SK-N-SH (cell line): ENCODE measurements at regions not wholly inside any gene's neighbourhood (a gene's known extent, or its start where the extent isn't known, plus 50 kb on each side); places are given as distances from the start of the nearest gene placed in this dataset.
"Not testable (repeated sequence)": the region's sequence is repeated elsewhere in the genome, so short reads cannot be mapped to it uniquely, and the experiment has no call there.

Source experiments
- CTCF ChIA-PET: fragments of 300-600, 350-600 bp; formaldehyde crosslinking; extraction: SDS; loops from one replicate; lab custom pipeline; 2021; lab: Yijun Ruan, JAX
- POLR2A ChIA-PET: fragments of 350-600 bp; sonication (Branson Sonifier 250); formaldehyde crosslinking; extraction: SDS; loops from one replicate; lab custom pipeline; 2020; ENCODE audit warnings: antibody characterized with exemption, inconsistent platforms; lab: Yijun Ruan, JAX
- DNase-seq: peaks from one replicate; pipeline ENCODE4 v3.0.0; 2012
- H2AFZ ChIP-seq: fragments of 200-600 bp; sonication (generic); 2 replicates; pipeline ENCODE4 v1.8.1; 2016; ENCODE audit warnings: antibody characterized with exemption, mild to moderate bottlenecking, low read depth
- H3F3A ChIP-seq: fragments of 200-600 bp; sonication (generic); replicated peaks from 2 replicates; pipeline ENCODE3; 2016; ENCODE audit warnings: antibody characterized with exemption, mild to moderate bottlenecking; ENCODE audit not compliant: insufficient read depth
- H3K27ac ChIP-seq, 2 experiments: fragments of 200-500 bp in 1 of 2; fragments of 200-600 bp in 1 of 2; sonication (Bioruptor generic) in 1 of 2; sonication (generic), shearing (Covaris generic) in 1 of 2; 2 replicates each; pipeline versions ENCODE4 v1.5.1 to v1.6.1; 2014 to 2016; ENCODE audit warnings: low read depth in 2 of 2, inconsistent platforms in 1 of 2, low read length in 1 of 2, mild to moderate bottlenecking in 1 of 2, mixed read lengths in 1 of 2
- H3K27me3 ChIP-seq: fragments of 200-600 bp; sonication (generic), shearing (Covaris generic); 2 replicates; pipeline ENCODE4 v1.6.1; 2016; ENCODE audit warnings: mixed run types; ENCODE audit not compliant: insufficient read depth
- H3K36me3 ChIP-seq, 2 experiments: fragments of 200-500 bp in 1 of 2; fragments of 200-600 bp in 1 of 2; sonication (Bioruptor generic) in 1 of 2; sonication (generic) in 1 of 2; replicated peaks in 1 of 2; 2 replicates each; pipeline versions ENCODE3 to v1.5.1; 2014 to 2016; ENCODE audit warnings: low read length in 1 of 2, mild to moderate bottlenecking in 1 of 2; ENCODE audit not compliant: insufficient read depth in 2 of 2, control insufficient read depth in 1 of 2
- H3K4me1 ChIP-seq, 2 experiments: fragments of 200-500 bp in 1 of 2; fragments of 200-600 bp in 1 of 2; sonication (Bioruptor generic) in 1 of 2; sonication (generic), shearing (Covaris generic) in 1 of 2; 2 replicates each; pipeline versions ENCODE4 v1.5.1 to v1.6.1; 2014 to 2016; ENCODE audit warnings: low read depth in 1 of 2, low read length in 1 of 2, mixed run types in 1 of 2; ENCODE audit not compliant: insufficient read depth in 2 of 2, control insufficient read depth in 1 of 2
- H3K4me2 ChIP-seq: fragments of 200-600 bp; sonication (generic), shearing (Covaris generic); 2 replicates; pipeline ENCODE4 v1.6.1; 2017; ENCODE audit warnings: mixed run types
- H3K4me3 ChIP-seq, 2 experiments: fragments of 200-500 bp in 1 of 2; fragments of 200-600 bp in 1 of 2; sonication (Bioruptor generic) in 1 of 2; sonication (generic), shearing (Covaris generic) in 1 of 2; 2 replicates each; pipeline versions ENCODE4 v1.5.1 to v1.8.1; 2014 to 2016; ENCODE audit warnings: low read depth in 2 of 2, inconsistent platforms in 1 of 2, low read length in 1 of 2, mild to moderate bottlenecking in 1 of 2, mixed read lengths in 1 of 2, moderate library complexity in 1 of 2
- H3K79me2 ChIP-seq: fragments of 200-600 bp; sonication (generic); 2 replicates; pipeline ENCODE4 v1.8.1; 2017; ENCODE audit warnings: mild to moderate bottlenecking; ENCODE audit not compliant: insufficient read depth
- H3K9ac ChIP-seq: fragments of 200-600 bp; sonication (generic); 2 replicates; pipeline ENCODE4 v1.6.1; 2017; ENCODE audit warnings: mixed run types
- H3K9me2 ChIP-seq: fragments of 200-600 bp; sonication (generic); 2 replicates; pipeline ENCODE4 v1.6.1; 2017; ENCODE audit warnings: mixed run types
- H3K9me3 ChIP-seq: fragments of 200-600 bp; sonication (generic); 2 replicates; pipeline ENCODE4 v1.6.1; 2017; ENCODE audit warnings: mixed run types, mild to moderate bottlenecking, moderate library complexity
- H4K20me1 ChIP-seq: fragments of 200-600 bp; sonication (generic); 2 replicates; pipeline ENCODE4 v1.6.1; 2017; ENCODE audit warnings: mild to moderate bottlenecking, mixed run types; ENCODE audit not compliant: insufficient read depth
- CHD2 ChIP-seq: fragments of 150-350 bp; IDR thresholded peaks from 2 replicates; pipeline ENCODE4 v1.6.1; 2018; ENCODE audit warnings: low read length; ENCODE audit not compliant: partially characterized antibody
- EP300 ChIP-seq, 2 experiments: IDR thresholded peaks; 2 replicates each; pipeline versions ENCODE4 v1.4.0 to v1.6.1; 2012; ENCODE audit warnings: borderline replicate concordance in 1 of 2, low read depth in 1 of 2, low read length in 1 of 2
- FOSL2 ChIP-seq: IDR thresholded peaks from 2 replicates; pipeline ENCODE4 v1.4.0; 2012; ENCODE audit warnings: low read depth, mild to moderate bottlenecking, moderate library complexity, borderline replicate concordance
- GABPA ChIP-seq: IDR thresholded peaks from 2 replicates; pipeline ENCODE4 v1.4.0; 2012; ENCODE audit warnings: low read depth, mild to moderate bottlenecking
- GATA2 ChIP-seq: sonication (generic); formaldehyde crosslinking; IDR thresholded peaks from 2 replicates; pipeline ENCODE4 v1.5.0; 2020; ENCODE audit warnings: mild to moderate bottlenecking, missing genetic modification reagents
- MXI1 ChIP-seq: IDR thresholded peaks from 2 replicates; pipeline ENCODE4 v1.6.1; 2012; ENCODE audit warnings: mild to moderate bottlenecking, low read depth, low read length, improper control_type of control experiment
- NRF1 ChIP-seq: IDR thresholded peaks from 2 replicates; pipeline ENCODE4 v1.6.1; 2012; ENCODE audit warnings: low read depth, mild to moderate bottlenecking, low read length
- PBX3 ChIP-seq: IDR thresholded peaks from 2 replicates; pipeline ENCODE4; 2012
- POLR2AphosphoS5 ChIP-seq: IDR thresholded peaks from 2 replicates; pipeline ENCODE4 v1.6.1; 2012; ENCODE audit warnings: low read depth, low read length
- RAD21 ChIP-seq: IDR thresholded peaks from 2 replicates; pipeline ENCODE4 v1.6.1; 2012; ENCODE audit warnings: mild to moderate bottlenecking, low read length
- RCOR1 ChIP-seq: fragments of 150-350 bp; IDR thresholded peaks from 2 replicates; pipeline ENCODE4 v1.6.1; 2017; ENCODE audit warnings: antibody characterized with exemption, low read length
- TCF12 ChIP-seq: IDR thresholded peaks from 2 replicates; pipeline ENCODE4 v1.4.0; 2012
- USF1 ChIP-seq: IDR thresholded peaks from 2 replicates; pipeline ENCODE4 v1.4.0; 2012; ENCODE audit warnings: low read depth, borderline replicate concordance
- YY1 ChIP-seq: IDR thresholded peaks from 2 replicates; pipeline ENCODE4 v1.4.0; 2012; ENCODE audit warnings: low read depth, mild to moderate bottlenecking
- WGBS: methylation state at CpG from one replicate; pipeline ENCODE4 v1.1.6; 2017; ENCODE audit warnings: low lambda C conversion rate; 5-methylcytosine and 5-hydroxymethylcytosine counted together

DNA sequence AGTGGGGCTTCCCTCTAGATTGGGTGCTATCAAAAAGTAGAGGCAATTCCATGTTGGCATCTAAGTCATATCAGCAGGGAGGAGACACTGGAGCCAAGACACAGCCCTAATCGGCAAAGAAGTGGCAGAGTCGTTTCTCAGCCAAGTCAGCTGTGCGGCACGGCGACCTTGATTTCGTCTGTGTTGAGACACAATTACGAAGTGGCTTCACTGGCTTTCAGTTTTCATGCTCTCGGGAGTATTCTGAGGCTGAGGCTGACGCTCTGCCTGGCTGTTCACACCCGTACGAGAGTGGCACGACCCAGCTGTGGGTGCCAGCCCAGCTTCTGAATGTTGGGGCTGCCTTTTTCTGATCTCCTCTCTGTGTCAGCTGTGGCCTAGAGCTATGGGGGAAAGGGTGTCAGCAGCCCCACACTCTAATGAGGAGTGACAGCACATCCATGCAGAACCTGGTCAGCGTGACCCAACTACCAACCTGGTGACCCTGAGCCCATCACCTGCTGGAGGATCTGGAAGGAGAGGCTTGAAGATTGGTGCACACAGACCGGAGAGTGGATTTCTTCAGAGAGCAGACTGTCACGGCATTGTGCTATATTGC, 105.7 kb upstream of the TMEM45B start (continued):
- TF ChIP-seq TCF12 = no peak
- no peak for TF ChIP-seq YY1
- no peak for TF ChIP-seq FOSL2

- no peaks in the 10 kb centered on the region for H3K9me2 ChIP-seq
- H3K27ac ChIP-seq = no peak overlapping the region
- DNase-seq = no peak
- H3K4me2 ChIP-seq = no peak overlapping the region
- WGBS = 8% methylated on average over 2 of the region's 2 CpGs
- H3K9ac ChIP-seq = no peak overlapping the region
- no peaks in the 10 kb centered on the region for H3K36me3 ChIP-seq
- no peaks in the 10 kb centered on the region for H3K4me1 ChIP-seq
- no peaks in the 10 kb centered on the region for H3K79me2 ChIP-seq
- no peaks in the 10 kb centered on the region for H3F3A ChIP-seq
- CTCF ChIA-PET = interaction anchor here (0.6 kb wide), 1 partner anchor 15 kb away, joined by 3 read pairs; no protein-coding TSS in a partner anchor
- H3K9me3 ChIP-seq = no peaks in the 10 kb centered on the region
- H3K27me3 ChIP-seq = no peaks in the 10 kb centered on the region
- TF ChIP-seq PBX3 (no peak), CHD2 (no peak)
- POLR2A ChIA-PET = no interaction called here
- no peaks in the 10 kb centered on the region for H4K20me1 ChIP-seq
- no peak overlapping the region for H3K4me3 ChIP-seq
- H2AFZ ChIP-seq = no peak overlapping the region
Observed at GRCh38 chr11:129710423-129710822, 105.2 kb upstream of the TMEM45B start.

DNA sequence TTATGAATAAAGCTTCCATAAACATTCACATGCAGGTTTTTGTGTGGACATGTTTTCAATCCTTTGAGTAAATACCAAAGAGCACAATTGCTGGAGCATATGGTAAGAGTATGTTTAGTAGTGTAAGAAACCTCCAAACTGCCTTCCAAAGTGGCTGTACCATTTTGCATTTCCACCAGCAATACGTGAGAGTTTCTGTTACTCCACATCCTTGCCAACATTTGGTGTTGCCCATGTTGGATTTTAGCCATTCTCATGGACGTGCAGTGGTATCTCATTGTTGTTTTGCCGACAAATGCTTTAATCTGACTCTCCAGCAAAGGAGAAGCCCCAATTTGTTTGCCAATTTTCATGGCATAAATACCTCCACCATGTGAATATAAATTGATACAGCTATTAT, 103.9 kb upstream of the TMEM45B start:
- no peaks in the 10 kb centered on the region for H3K79me2 ChIP-seq
- no peaks in the 10 kb centered on the region for H3K9me3 ChIP-seq
- ChIA-PET CTCF (interaction anchor here (1.1 kb wide), 1 partner anchor 16 kb away, joined by 5 read pairs; no protein-coding TSS in a partner anchor), POLR2A (no interaction called here)
- DNase-seq = no peak
- no peaks in the 10 kb centered on the region for H3K27me3 ChIP-seq
- no peaks in the 10 kb centered on the region for H4K20me1 ChIP-seq
- H3K27ac ChIP-seq = no peak overlapping the region
- H3F3A ChIP-seq = no peaks in the 10 kb centered on the region
- 10% methylated on average over 3 of the region's 3 CpGs for WGBS
- TF ChIP-seq RAD21 (no peak), CHD2 (no peak), MXI1 (no peak), GATA2 (no peak), EP300 (IDR thresholded peaks at IDR 0.05; ENCODE audit: borderline replicate concordance in 1 of 2, low read depth in 1 of 2, low read length in 1 of 2) (no peak), FOSL2 (no peak), RCOR1 (no peak), POLR2AphosphoS5 (no peak), NRF1 (no peak), GABPA (no peak), USF1 (no peak)
- no peaks in the 10 kb centered on the region for H3K36me3 ChIP-seq
- H3K4me3 ChIP-seq = no peak overlapping the region
- H2AFZ ChIP-seq = no peak overlapping the region
- no peaks in the 10 kb centered on the region for H3K9me2 ChIP-seq
- H3K4me2 ChIP-seq = no peak overlapping the region
- no peaks in the 10 kb centered on the region for H3K4me1 ChIP-seq
- no peak overlapping the region for H3K9ac ChIP-seq

DNA sequence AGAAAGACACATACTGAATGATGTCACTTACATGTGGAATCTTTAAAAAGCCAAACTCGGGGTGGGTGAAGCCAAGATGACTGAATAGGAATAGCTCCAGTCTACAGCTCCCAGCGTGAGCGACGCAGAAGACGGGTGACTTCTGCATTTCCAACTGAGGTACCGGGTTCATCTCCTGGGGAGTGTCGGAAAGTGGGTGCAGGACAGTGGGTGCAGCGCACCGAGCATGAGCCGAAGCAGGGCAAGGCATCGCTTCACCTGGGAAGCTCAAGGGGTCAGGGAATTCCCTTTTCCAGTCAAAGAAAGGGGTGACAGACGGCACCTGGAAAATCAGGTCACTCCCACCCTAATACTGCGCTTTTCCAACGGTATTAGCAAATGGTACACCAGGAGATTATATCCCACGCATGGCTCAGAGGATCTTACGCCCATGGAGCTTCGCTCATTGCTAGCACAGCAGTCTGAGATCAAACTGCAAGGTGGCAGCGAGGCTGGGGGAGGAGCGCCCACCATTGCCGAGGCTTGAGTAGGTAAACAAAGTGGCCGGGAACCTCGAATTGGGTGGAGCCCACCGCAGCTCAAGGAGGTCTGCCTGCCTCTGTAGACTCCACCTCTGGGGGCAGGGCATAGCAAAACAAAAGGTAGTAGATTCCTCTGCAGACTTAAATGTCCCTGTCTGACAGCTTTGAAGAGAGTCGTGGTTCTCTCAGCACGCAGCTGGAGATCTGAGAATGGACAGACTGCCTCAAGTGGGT, 103.0 kb upstream of the TMEM45B start:
- H3K9me3 ChIP-seq, CTCF ChIA-PET, H4K20me1 ChIP-seq, H3K4me2 ChIP-seq, H3K27me3 ChIP-seq, H3K4me3 ChIP-seq, POLR2A ChIA-PET, H3K9me2 ChIP-seq, H3K27ac ChIP-seq, H3K4me1 ChIP-seq, H3K79me2 ChIP-seq, H2AFZ ChIP-seq, H3F3A ChIP-seq, H3K9ac ChIP-seq, H3K36me3 ChIP-seq, DNase-seq: not testable (repeated sequence)
- 30% methylated on average over 21 of the region's 25 CpGs for WGBS
